Smooth muscle cell (in vitro differentiated cells): ENCODE measurements at regions not wholly inside any gene's neighbourhood (a gene's known extent, or its start where the extent isn't known, plus 50 kb on each side); places are given as distances from the start of the nearest gene placed in this dataset.

Source experiments
- DNase-seq: peaks from one replicate; lab custom pipeline; 2025; ENCODE audit not compliant: unreplicated experiment; lab: John Stamatoyannopoulos, UW
- H2AFZ ChIP-seq: fragments of 200-600 bp; sonication (generic); 2 replicates; pipeline ENCODE4 v1.6.0; 2016; ENCODE audit warnings: antibody characterized with exemption, low read depth, mild to moderate bottlenecking
- H3F3A ChIP-seq: fragments of 200-600 bp; sonication (generic); 2 replicates; pipeline ENCODE4 v1.6.0; 2017; ENCODE audit warnings: antibody characterized with exemption, low read depth
- H3K27ac ChIP-seq: fragments of 200-600 bp; sonication (generic); 2 replicates; pipeline ENCODE4 v1.5.1; 2016; ENCODE audit warnings: low read depth, mild to moderate bottlenecking
- H3K27me3 ChIP-seq: fragments of 200-600 bp; sonication (generic); 2 replicates; pipeline ENCODE4 v1.6.1; 2016; ENCODE audit warnings: low read depth, mild to moderate bottlenecking
- H3K36me3 ChIP-seq: fragments of 200-600 bp; sonication (generic); 2 replicates; pipeline ENCODE4 v1.5.1; 2016; ENCODE audit warnings: low read depth
- H3K4me1 ChIP-seq: fragments of 200-600 bp; sonication (generic); 2 replicates; pipeline ENCODE4 v1.5.1; 2016; ENCODE audit warnings: low read depth
- H3K4me2 ChIP-seq: fragments of 200-600 bp; sonication (generic); 2 replicates; pipeline ENCODE4 v1.6.0; 2016; ENCODE audit warnings: mild to moderate bottlenecking
- H3K4me3 ChIP-seq: fragments of 200-600 bp; sonication (generic); 2 replicates; pipeline ENCODE4 v1.5.1; 2016; ENCODE audit warnings: mild to moderate bottlenecking
- H3K79me2 ChIP-seq: fragments of 200-600 bp; sonication (generic); 2 replicates; pipeline ENCODE4 v1.6.0; 2016; ENCODE audit warnings: low read depth, mild to moderate bottlenecking
- H3K9ac ChIP-seq: fragments of 200-600 bp; sonication (generic); 2 replicates; pipeline ENCODE4 v1.6.0; 2016; ENCODE audit warnings: low read depth
- H3K9me3 ChIP-seq: fragments of 200-600 bp; sonication (generic); replicated peaks from 2 replicates; pipeline ENCODE4 v1.5.1; 2016; ENCODE audit warnings: low read depth
- H4K20me1 ChIP-seq: fragments of 200-600 bp; sonication (generic); 2 replicates; pipeline ENCODE4 v1.6.0; 2016; ENCODE audit warnings: low read depth
- CTCF ChIP-seq: fragments of 200-600 bp; sonication (generic); IDR thresholded peaks from 2 replicates; pipeline ENCODE4 v1.5.1; 2017; ENCODE audit warnings: borderline replicate concordance, mild to moderate bottlenecking, antibody characterized with exemption; ENCODE audit not compliant: insufficient read depth, poor library complexity, severe bottlenecking
- WGBS: methylation state at CpG from one replicate; pipeline ENCODE4 v1.1.7; 2016; ENCODE audit warnings: low lambda C conversion rate; 5-methylcytosine and 5-hydroxymethylcytosine counted together

- Histone ChIP-seq H3F3A (no peaks in the 10 kb centered on the region), H3K27ac (no peak overlapping the region), H3K4me3 (no peak overlapping the region), H3K4me1 (no peaks in the 10 kb centered on the region), H3K79me2 (no peaks in the 10 kb centered on the region), H2AFZ (no peak overlapping the region), H3K27me3 (no peaks in the 10 kb centered on the region), H3K4me2 (no peak overlapping the region), H4K20me1 (no peaks in the 10 kb centered on the region), H3K9ac (no peak overlapping the region), H3K9me3 (no peaks in the 10 kb centered on the region), H3K36me3 (no peaks in the 10 kb centered on the region)
- TF ChIP-seq CTCF = no peak
- WGBS = 74% methylated on average over 6 of the region's 6 CpGs
- DNase-seq = no peak
Observed at GRCh38 chr2:11920993-11921583, 174.7 kb downstream of the LPIN1 start.

GRCh38 chr2:11922294-11922693 lies 175.9 kb downstream of the LPIN1 start:
- 93% methylated on average over 4 of the region's 4 CpGs for WGBS
- H3K9me3 ChIP-seq = no peaks in the 10 kb centered on the region

GRCh38 chr2:11923935-11924334 lies 177.5 kb downstream of the LPIN1 start:
- Histone ChIP-seq H3K9ac (no peak overlapping the region), H3K79me2 (no peaks in the 10 kb centered on the region), H3F3A (no peaks in the 10 kb centered on the region), H3K27ac (no peak overlapping the region), H3K36me3 (no peaks in the 10 kb centered on the region), H3K4me2 (no peak overlapping the region), H3K4me3 (no peak overlapping the region), H3K27me3 (no peaks in the 10 kb centered on the region), H3K9me3 (no peaks in the 10 kb centered on the region), H3K4me1 (no peaks in the 10 kb centered on the region), H4K20me1 (no peaks in the 10 kb centered on the region), H2AFZ (no peak overlapping the region)
- DNase-seq = no peak
- 86% methylated on average over 5 of the region's 5 CpGs for WGBS
- no peak for TF ChIP-seq CTCF

More at GRCh38 chr2:11922294-11922693, 175.9 kb downstream of the LPIN1 start:
- Histone ChIP-seq H3K79me2 (no peaks in the 10 kb centered on the region), H3K4me1 (no peaks in the 10 kb centered on the region), H3K9ac (no peak overlapping the region), H3K4me2 (no peak overlapping the region), H3K27ac (no peak overlapping the region), H4K20me1 (no peaks in the 10 kb centered on the region), H2AFZ (no peak overlapping the region), H3K27me3 (no peaks in the 10 kb centered on the region), H3F3A (no peaks in the 10 kb centered on the region), H3K4me3 (no peak overlapping the region), H3K36me3 (no peaks in the 10 kb centered on the region)
- no peak for TF ChIP-seq CTCF
- DNase-seq = no peak
